ENCODE measurements at regions not wholly inside any gene's neighbourhood (a gene's known extent, or its start where the extent isn't known, plus 50 kb on each side); places are given as distances from the start of the nearest gene placed in this dataset.
"Not testable (repeated sequence)": the region's sequence is repeated elsewhere in the genome, so short reads cannot be mapped to it uniquely, and the experiment has no call there.

- TF ChIP-seq CTCF (IDR thresholded peaks at IDR 0.05); EZH2 (IDR thresholded peaks at IDR 0.05; ENCODE audit: borderline replicate concordance, insufficient read depth, low read depth, low read length, poor library complexity, severe bottlenecking): not testable (repeated sequence)
These were observed 244.9 kb upstream of the PLGLB2 start for GRCh38 chr2:87502948-87503347.
